ENCODE measurements at regions not wholly inside any gene's neighbourhood (a gene's known extent, or its start where the extent isn't known, plus 50 kb on each side); places are given as distances from the start of the nearest gene placed in this dataset.

DNA sequence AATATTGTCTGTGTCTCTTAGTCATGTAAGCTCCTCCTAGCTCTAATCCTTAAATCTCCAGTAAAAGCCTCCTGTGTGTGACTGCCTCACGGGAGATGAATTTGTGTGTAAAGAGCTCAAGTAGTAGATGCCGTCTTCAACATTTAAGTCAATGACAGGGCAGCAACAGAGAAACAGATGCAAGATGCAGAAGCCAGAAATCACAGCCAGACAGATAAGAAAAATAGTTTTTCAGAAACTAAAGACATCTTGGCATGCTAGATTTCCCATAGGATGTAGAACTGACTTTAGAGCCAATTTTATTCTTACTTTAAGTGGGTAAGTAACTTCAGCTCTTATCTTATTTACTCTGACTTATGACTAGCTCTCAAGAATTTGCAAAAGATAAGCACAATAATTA is 652.8 kb downstream of the KCNA4 start:
- Mint-ChIP-seq H3K27ac (ENCODE audit: low read depth) (no peak overlapping the region), H3K27me3 (no peaks in the 10 kb centered on the region), H3K36me3 (ENCODE audit: insufficient read depth) (peaks cover 2% of the 10 kb centered on the region), H3K4me1 (no peaks in the 10 kb centered on the region), H3K4me3 (no peak overlapping the region), H3K9me3 (peaks cover 11% of the 10 kb centered on the region)
- ATAC-seq (replicated peaks; ENCODE audit: extremely low read depth, poor library complexity, severe bottlenecking), result no peak
- DNase-seq (ENCODE audit: low spot score in 2 of 2), result no peak

GRCh38 chr11:29361369-29361768 is 655.5 kb downstream of the KCNA4 start:
- H3K36me3 Mint-ChIP-seq (ENCODE audit: insufficient read depth), result peaks cover 2% of the 10 kb centered on the region
- ATAC-seq (replicated peaks; ENCODE audit: extremely low read depth, poor library complexity, severe bottlenecking) (no peak), DNase-seq (ENCODE audit: low spot score in 2 of 2) (no peak)
- H3K9me3 Mint-ChIP-seq, result peaks cover 6% of the 10 kb centered on the region
- H3K27me3 Mint-ChIP-seq, result no peaks in the 10 kb centered on the region
- no peak overlapping the region for H3K27ac Mint-ChIP-seq (ENCODE audit: low read depth)
- H3K4me1 Mint-ChIP-seq, result no peaks in the 10 kb centered on the region
- no peak overlapping the region for H3K4me3 Mint-ChIP-seq

- no peak overlapping the region for H3K4me3 Mint-ChIP-seq
- H3K4me1 Mint-ChIP-seq, result no peaks in the 10 kb centered on the region
- no peaks in the 10 kb centered on the region for H3K36me3 Mint-ChIP-seq (ENCODE audit: insufficient read depth)
- ATAC-seq (replicated peaks; ENCODE audit: extremely low read depth, poor library complexity, severe bottlenecking) (no peak), DNase-seq (ENCODE audit: low spot score in 2 of 2) (no peak)
- H3K27ac Mint-ChIP-seq (ENCODE audit: low read depth), result no peak overlapping the region
- peaks cover 7% of the 10 kb centered on the region for H3K9me3 Mint-ChIP-seq
- no peaks in the 10 kb centered on the region for H3K27me3 Mint-ChIP-seq
Observed at GRCh38 chr11:29353833-29354232, 663.0 kb downstream of the KCNA4 start.

- Mint-ChIP-seq H3K4me1 (no peaks in the 10 kb centered on the region), H3K27ac (ENCODE audit: low read depth) (no peak overlapping the region), H3K36me3 (ENCODE audit: insufficient read depth) (no peaks in the 10 kb centered on the region), H3K27me3 (no peaks in the 10 kb centered on the region), H3K4me3 (no peak overlapping the region), H3K9me3 (peaks cover 7% of the 10 kb centered on the region)
- no peak for DNase-seq (ENCODE audit: low spot score in 2 of 2)
- ATAC-seq (replicated peaks; ENCODE audit: extremely low read depth, poor library complexity, severe bottlenecking), result no peak
Observed at GRCh38 chr11:29352273-29352795, 664.5 kb downstream of the KCNA4 start.

- Mint-ChIP-seq H3K4me3 (no peak overlapping the region), H3K27ac (ENCODE audit: low read depth) (no peak overlapping the region), H3K4me1 (no peaks in the 10 kb centered on the region), H3K9me3 (peaks cover 11% of the 10 kb centered on the region), H3K36me3 (ENCODE audit: insufficient read depth) (no peaks in the 10 kb centered on the region), H3K27me3 (no peaks in the 10 kb centered on the region)
- no peak for DNase-seq (ENCODE audit: low spot score in 2 of 2)
- ATAC-seq (replicated peaks; ENCODE audit: extremely low read depth, poor library complexity, severe bottlenecking), result no peak
Observed at GRCh38 chr11:29351301-29351873, 665.4 kb downstream of the KCNA4 start.

- H3K27me3 Mint-ChIP-seq, result no peaks in the 10 kb centered on the region
- peaks cover 15% of the 10 kb centered on the region for H3K9me3 Mint-ChIP-seq
- ATAC-seq (replicated peaks; ENCODE audit: extremely low read depth, poor library complexity, severe bottlenecking), result no peak
- H3K27ac Mint-ChIP-seq (ENCODE audit: low read depth), result no peak overlapping the region
- H3K4me1 Mint-ChIP-seq, result no peaks in the 10 kb centered on the region
- no peak overlapping the region for H3K4me3 Mint-ChIP-seq
- DNase-seq (ENCODE audit: low spot score in 2 of 2), result no peak
- no peaks in the 10 kb centered on the region for H3K36me3 Mint-ChIP-seq (ENCODE audit: insufficient read depth)
Observed at GRCh38 chr11:29343465-29344333, 673.1 kb downstream of the KCNA4 start.

- no peak overlapping the region for H3K27ac Mint-ChIP-seq (ENCODE audit: low read depth)
- peaks cover 3% of the 10 kb centered on the region for H3K36me3 Mint-ChIP-seq (ENCODE audit: insufficient read depth)
- peaks cover 29% of the 10 kb centered on the region for H3K9me3 Mint-ChIP-seq
- no peaks in the 10 kb centered on the region for H3K4me1 Mint-ChIP-seq
- no peaks in the 10 kb centered on the region for H3K27me3 Mint-ChIP-seq
- DNase-seq (ENCODE audit: low spot score in 2 of 2), result no peak
- no peak overlapping the region for H3K4me3 Mint-ChIP-seq
- no peak for ATAC-seq (replicated peaks; ENCODE audit: extremely low read depth, poor library complexity, severe bottlenecking)
Observed at GRCh38 chr11:29336727-29337575, 679.9 kb downstream of the KCNA4 start.

DNA sequence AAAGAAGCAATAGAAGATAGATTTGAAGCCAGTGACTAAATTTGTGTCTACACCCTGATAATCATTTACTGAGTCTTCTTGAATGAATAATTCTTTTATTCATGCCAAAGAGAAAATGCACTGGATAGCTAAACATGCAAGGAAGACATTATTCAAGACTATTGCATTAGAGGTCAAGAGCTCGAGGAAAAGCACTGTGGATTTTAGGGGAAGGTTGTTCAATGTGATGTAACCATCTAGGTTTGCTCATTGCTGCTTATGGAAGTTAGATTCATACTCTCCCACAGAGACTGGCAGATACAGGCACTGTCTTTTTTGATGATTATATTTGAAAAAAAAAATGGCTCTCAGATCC is 682.1 kb downstream of the KCNA4 start:
- peaks cover 3% of the 10 kb centered on the region for H3K36me3 Mint-ChIP-seq (ENCODE audit: insufficient read depth)

DNA sequence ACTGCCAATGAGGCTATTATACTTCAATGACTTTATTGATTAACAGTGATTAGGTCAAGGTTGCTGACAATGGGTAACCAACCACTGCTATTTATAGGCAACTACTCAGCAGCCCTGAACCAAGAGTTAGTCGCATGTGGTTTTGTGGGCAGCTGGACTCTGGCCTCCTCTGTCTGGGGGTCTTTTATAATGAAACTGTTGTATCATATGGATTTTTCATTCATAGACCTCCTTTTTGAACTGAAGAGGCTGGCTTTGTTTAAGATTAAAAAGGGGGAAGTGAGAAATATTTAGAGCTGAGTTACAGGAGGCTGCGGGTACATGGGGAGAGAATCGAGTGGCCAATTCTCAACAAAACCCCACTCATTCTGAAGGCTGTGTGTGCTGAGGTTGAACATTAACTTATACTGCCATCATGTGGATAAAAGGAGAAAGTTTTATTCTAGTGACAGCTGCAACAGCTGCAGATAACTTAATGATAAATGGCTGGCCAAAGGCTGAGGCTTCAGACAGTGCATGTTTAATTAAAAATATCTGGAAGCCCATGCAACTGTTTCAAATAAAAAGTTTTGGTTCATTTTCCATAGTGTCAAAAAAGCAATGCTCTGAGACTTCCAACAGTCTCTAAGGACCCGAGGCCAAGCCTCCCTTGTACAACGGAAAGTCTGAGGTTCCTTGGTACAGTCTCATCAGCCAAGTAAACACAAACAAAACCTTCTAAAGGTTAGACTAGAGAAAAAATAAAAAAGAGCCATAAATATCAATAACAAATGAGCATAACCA is 682.6 kb downstream of the KCNA4 start:
- H3K27ac Mint-ChIP-seq (ENCODE audit: low read depth), result no peak overlapping the region
- no peaks in the 10 kb centered on the region for H3K27me3 Mint-ChIP-seq
- H3K36me3 Mint-ChIP-seq (ENCODE audit: insufficient read depth), result peaks cover 3% of the 10 kb centered on the region
- ATAC-seq (replicated peaks; ENCODE audit: extremely low read depth, poor library complexity, severe bottlenecking) (no peak), DNase-seq (ENCODE audit: low spot score in 2 of 2) (no peak)
- H3K4me1 Mint-ChIP-seq, result no peaks in the 10 kb centered on the region
- H3K9me3 Mint-ChIP-seq, result peaks cover 24% of the 10 kb centered on the region
- no peak overlapping the region for H3K4me3 Mint-ChIP-seq

More for the DNA sequence above, 682.1 kb downstream of the KCNA4 start:
- no peaks in the 10 kb centered on the region for H3K4me1 Mint-ChIP-seq
- ATAC-seq (replicated peaks; ENCODE audit: extremely low read depth, poor library complexity, severe bottlenecking) (no peak), DNase-seq (ENCODE audit: low spot score in 2 of 2) (no peak)
- no peaks in the 10 kb centered on the region for H3K27me3 Mint-ChIP-seq
- H3K27ac Mint-ChIP-seq (ENCODE audit: low read depth), result no peak overlapping the region
- H3K9me3 Mint-ChIP-seq, result peaks cover 24% of the 10 kb centered on the region
- no peak overlapping the region for H3K4me3 Mint-ChIP-seq

- Mint-ChIP-seq H3K4me1 (no peaks in the 10 kb centered on the region), H3K4me3 (no peak overlapping the region), H3K36me3 (ENCODE audit: insufficient read depth) (peaks cover 3% of the 10 kb centered on the region), H3K27ac (ENCODE audit: low read depth) (no peak overlapping the region), H3K27me3 (no peaks in the 10 kb centered on the region), H3K9me3 (peaks cover 17% of the 10 kb centered on the region)
- no peak for DNase-seq (ENCODE audit: low spot score in 2 of 2)
- ATAC-seq (replicated peaks; ENCODE audit: extremely low read depth, poor library complexity, severe bottlenecking), result no peak
Observed at GRCh38 chr11:29331451-29332010, 685.3 kb downstream of the KCNA4 start.

GRCh38 chr11:29328961-29329441 is 687.8 kb downstream of the KCNA4 start:
- no peaks in the 10 kb centered on the region for H3K4me1 Mint-ChIP-seq
- ATAC-seq (replicated peaks; ENCODE audit: extremely low read depth, poor library complexity, severe bottlenecking) (no peak), DNase-seq (ENCODE audit: low spot score in 2 of 2) (no peak)
- no peak overlapping the region for H3K27ac Mint-ChIP-seq (ENCODE audit: low read depth)
- peaks cover 6% of the 10 kb centered on the region for H3K9me3 Mint-ChIP-seq
- H3K36me3 Mint-ChIP-seq (ENCODE audit: insufficient read depth), result no peaks in the 10 kb centered on the region
- no peaks in the 10 kb centered on the region for H3K27me3 Mint-ChIP-seq
- no peak overlapping the region for H3K4me3 Mint-ChIP-seq

DNA sequence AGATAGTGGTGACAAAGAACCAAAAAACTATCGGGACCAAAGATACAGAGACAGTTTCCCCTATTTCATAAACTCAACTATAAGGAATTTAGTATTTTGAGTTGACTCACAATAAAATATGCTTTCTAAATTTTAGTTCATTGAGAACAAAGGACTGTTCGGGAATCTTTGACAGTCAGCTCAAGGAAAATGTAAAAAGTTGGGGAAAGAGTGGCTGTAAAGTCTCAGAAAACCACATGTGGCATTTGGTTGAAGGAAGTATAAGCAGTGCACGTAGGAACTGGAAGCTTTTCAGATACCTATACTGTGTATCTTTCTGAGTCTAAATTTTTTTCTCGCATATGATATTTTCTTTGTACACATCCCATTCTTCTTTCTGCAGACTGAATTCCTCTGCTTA is 688.9 kb downstream of the KCNA4 start:
- no peaks in the 10 kb centered on the region for H3K27me3 Mint-ChIP-seq
- H3K4me3 Mint-ChIP-seq, result no peak overlapping the region
- H3K4me1 Mint-ChIP-seq, result no peaks in the 10 kb centered on the region
- no peak for ATAC-seq (replicated peaks; ENCODE audit: extremely low read depth, poor library complexity, severe bottlenecking)
- peaks cover 11% of the 10 kb centered on the region for H3K9me3 Mint-ChIP-seq
- DNase-seq (ENCODE audit: low spot score in 2 of 2), result no peak
- no peak overlapping the region for H3K27ac Mint-ChIP-seq (ENCODE audit: low read depth)
- no peaks in the 10 kb centered on the region for H3K36me3 Mint-ChIP-seq (ENCODE audit: insufficient read depth)

All from central memory CD8-positive, alpha-beta T cell (primary cell).